ENCODE measurements at regions not wholly inside any gene's neighbourhood (a gene's known extent, or its start where the extent isn't known, plus 50 kb on each side); places are given as distances from the start of the nearest gene placed in this dataset.
"Not testable (repeated sequence)": the region's sequence is repeated elsewhere in the genome, so short reads cannot be mapped to it uniquely, and the experiment has no call there.

GRCh38 chr18:30929718-30930117 lies 112.8 kb downstream of the DSC3 start:
- no peak for DNase-seq

GRCh38 chr18:30929065-30929464 lies 113.5 kb downstream of the DSC3 start:
- DNase-seq, result no peak

- DNase-seq, result no peak
These were observed 114.9 kb downstream of the DSC3 start for GRCh38 chr18:30927517-30928075.

GRCh38 chr18:30927042-30927441 lies 115.5 kb downstream of the DSC3 start:
- no peak for DNase-seq

GRCh38 chr18:30925795-30926194 lies 116.7 kb downstream of the DSC3 start:
- DNase-seq, result no peak

- DNase-seq, result peak in 1 of 3 donors; percentile 1
These were observed 121.8 kb downstream of the DSC3 start for GRCh38 chr18:30920757-30921156.

- no peak for DNase-seq
These were observed 122.2 kb downstream of the DSC3 start for GRCh38 chr18:30920351-30920750.

- no peak for DNase-seq
These were observed 124.9 kb downstream of the DSC3 start for GRCh38 chr18:30917651-30918050.

- no peak for DNase-seq
These were observed 127.1 kb downstream of the DSC3 start for GRCh38 chr18:30915336-30915988.

GRCh38 chr18:30908381-30908780 lies 134.2 kb downstream of the DSC3 start:
- DNase-seq, result no peak

- DNase-seq, result no peak
These were observed 139.0 kb downstream of the DSC3 start for GRCh38 chr18:30903566-30903965.

- no peak for DNase-seq
These were observed 152.8 kb downstream of the DSC3 start for GRCh38 chr18:30889519-30890301.

GRCh38 chr18:30888344-30888743 lies 154.2 kb downstream of the DSC3 start:
- no peak for DNase-seq

- DNase-seq, result no peak
These were observed 155.5 kb downstream of the DSC3 start for GRCh38 chr18:30886998-30887397.

- DNase-seq, result no peak
These were observed 172.1 kb downstream of the DSC3 start for GRCh38 chr18:30870466-30870865.

- DNase-seq, result no peak
These were observed 179.6 kb downstream of the DSC3 start for GRCh38 chr18:30862900-30863299.

GRCh38 chr18:30860741-30861140 lies 181.8 kb downstream of the DSC3 start:
- DNase-seq, result no peak

GRCh38 chr18:30859036-30859435 lies 183.5 kb downstream of the DSC3 start:
- no peak for DNase-seq

GRCh38 chr18:30858560-30858959 lies 184.0 kb downstream of the DSC3 start:
- no peak for DNase-seq

GRCh38 chr18:30855762-30856161 lies 186.8 kb downstream of the DSC3 start:
- no peak for DNase-seq

GRCh38 chr18:30852980-30853379 lies 189.6 kb downstream of the DSC3 start:
- no peak for DNase-seq

GRCh38 chr18:30852541-30852940 lies 190.0 kb downstream of the DSC3 start:
- DNase-seq, result no peak

GRCh38 chr18:30839056-30839561 lies 203.4 kb downstream of the DSC3 start:
- DNase-seq, result not testable (repeated sequence)

- no peak for DNase-seq
These were observed 213.8 kb downstream of the DSC3 start for GRCh38 chr18:30828700-30829099.

Data from suppressor macrophage treated with lipopolysaccharide for 1 hour (primary cell).